ENCODE measurements at regions not wholly inside any gene's neighbourhood (a gene's known extent, or its start where the extent isn't known, plus 50 kb on each side); places are given as distances from the start of the nearest gene placed in this dataset.

- ATAC-seq (no peak), DNase-seq (no peak)
- intact Hi-C loops (cut with micrococcal nuclease), result no loop called here
These were observed 409.9 kb upstream of the ADAMTS16 start for GRCh38 chr5:4730279-4730678.

- ATAC-seq (no peak), DNase-seq (no peak)
- intact Hi-C loops (cut with micrococcal nuclease), result no loop called here
These were observed 405.8 kb upstream of the ADAMTS16 start for GRCh38 chr5:4734348-4734747.

GRCh38 chr5:4735261-4735660 lies 404.9 kb upstream of the ADAMTS16 start:
- DNase-seq (no peak), ATAC-seq (no peak)
- intact Hi-C loops (cut with micrococcal nuclease), result no loop called here

- ATAC-seq (no peak), DNase-seq (no peak)
- intact Hi-C loops (cut with micrococcal nuclease), result no loop called here
These were observed 402.3 kb upstream of the ADAMTS16 start for GRCh38 chr5:4737868-4738267.

DNA sequence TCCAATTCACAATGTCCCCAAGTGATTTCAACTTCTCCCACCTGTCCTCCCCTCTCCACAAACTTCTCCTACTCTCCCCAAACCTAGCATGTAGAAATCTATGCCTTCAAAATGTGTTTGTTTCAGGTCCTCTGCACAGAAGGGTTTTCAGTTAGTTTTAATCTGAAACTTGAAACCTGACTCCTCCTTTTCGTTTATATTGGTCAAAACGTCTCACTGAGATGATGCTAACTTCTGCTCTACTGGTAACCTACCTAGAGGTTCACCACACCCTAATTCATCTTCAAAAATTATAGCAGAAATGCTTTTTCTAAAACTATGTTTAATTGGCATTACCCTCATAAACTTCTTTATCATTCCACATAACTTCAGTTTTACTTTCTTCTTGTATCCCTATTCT lies 401.8 kb upstream of the ADAMTS16 start:
- intact Hi-C loops (cut with micrococcal nuclease), result no loop called here
- DNase-seq, result no peak
- no peak for ATAC-seq

- DNase-seq (no peak), ATAC-seq (no peak)
- intact Hi-C loops (cut with micrococcal nuclease), result no loop called here
These were observed 400.0 kb upstream of the ADAMTS16 start for GRCh38 chr5:4740156-4740555.

DNA sequence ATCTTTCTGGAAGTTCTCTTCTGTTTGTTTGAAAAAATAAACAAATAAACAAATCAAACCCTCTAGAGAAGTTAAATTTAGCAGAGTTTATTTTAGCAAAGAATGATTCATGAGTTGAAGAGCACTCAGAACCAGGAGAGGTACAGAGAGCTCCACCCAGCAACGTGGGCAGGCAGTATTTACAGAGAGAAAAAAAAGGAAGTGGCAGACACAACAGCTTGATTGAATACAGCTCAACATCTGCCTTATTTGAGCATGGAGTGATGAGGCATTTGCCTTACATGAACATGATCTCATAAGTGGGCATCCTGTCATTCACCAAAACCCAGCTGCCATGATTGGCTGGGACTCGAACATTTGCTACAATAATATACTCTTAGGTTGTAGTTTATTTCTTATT lies 381.6 kb upstream of the ADAMTS16 start:
- intact Hi-C loops (cut with micrococcal nuclease), result no loop called here
- DNase-seq, result no peak

DNA sequence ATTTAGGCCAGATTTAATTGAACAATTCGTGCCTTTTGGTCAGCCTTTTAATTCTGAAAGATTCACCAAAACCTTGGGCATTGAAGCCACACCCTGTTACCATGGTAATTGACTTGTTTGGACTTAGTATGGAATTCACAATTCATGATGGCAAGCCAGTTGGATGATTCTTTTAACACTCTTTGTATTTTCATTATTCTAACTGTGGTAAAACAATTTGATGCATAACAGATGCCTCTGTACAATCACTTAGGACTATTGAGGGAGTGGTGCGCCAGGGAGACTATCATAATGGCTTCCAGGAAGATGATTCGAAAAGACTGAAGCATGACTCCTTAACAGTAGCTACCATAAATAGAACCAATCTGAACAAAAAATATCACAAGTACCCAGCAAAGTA lies 381.1 kb upstream of the ADAMTS16 start:
- ATAC-seq, result no peak
- DNase-seq, result no peak
- intact Hi-C loops (cut with micrococcal nuclease), result no loop called here

More for the DNA sequence above, 381.6 kb upstream of the ADAMTS16 start:
- no peak for ATAC-seq

DNA sequence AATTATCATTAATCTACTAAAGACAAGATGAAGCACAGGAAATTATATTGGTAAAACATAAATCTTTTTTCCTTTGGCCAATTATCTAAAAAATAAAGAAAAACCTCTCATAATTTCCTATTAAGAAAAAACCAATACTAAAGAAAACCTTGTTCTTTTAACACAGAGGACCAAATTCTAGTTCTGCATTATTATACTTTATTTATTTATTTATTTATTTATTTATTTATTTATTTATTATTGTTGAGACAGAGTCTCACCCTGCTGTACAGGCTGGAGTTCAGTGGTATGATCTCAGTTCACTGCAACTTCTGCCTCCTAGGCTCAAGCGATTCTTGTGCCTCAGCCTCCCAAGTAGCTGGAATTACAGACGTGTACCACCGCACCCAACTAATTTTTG lies 377.8 kb upstream of the ADAMTS16 start:
- no peak for ATAC-seq
- no peak for DNase-seq
- intact Hi-C loops (cut with micrococcal nuclease), result no loop called here

DNA sequence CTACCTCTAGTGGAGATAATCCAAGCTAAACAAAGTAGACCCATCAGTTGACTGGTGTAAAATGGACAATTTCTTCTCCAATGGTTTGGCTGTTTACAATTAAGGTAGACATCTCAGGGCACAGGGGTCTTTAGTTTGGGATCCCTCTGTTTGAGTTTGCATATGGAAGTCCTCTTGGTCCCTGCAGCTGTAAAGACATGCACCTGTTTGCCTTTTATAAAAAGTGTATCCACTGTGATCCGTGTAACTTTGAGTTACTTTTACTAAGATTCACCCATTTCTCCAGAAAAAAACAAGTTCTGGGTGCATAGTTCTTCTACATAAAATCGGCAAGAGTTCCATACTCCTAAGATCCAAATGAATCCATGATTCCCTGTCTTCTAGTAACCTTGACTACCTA lies 374.7 kb upstream of the ADAMTS16 start:
- ATAC-seq, result no peak
- no peak for DNase-seq
- intact Hi-C loops (cut with micrococcal nuclease), result no loop called here

DNA sequence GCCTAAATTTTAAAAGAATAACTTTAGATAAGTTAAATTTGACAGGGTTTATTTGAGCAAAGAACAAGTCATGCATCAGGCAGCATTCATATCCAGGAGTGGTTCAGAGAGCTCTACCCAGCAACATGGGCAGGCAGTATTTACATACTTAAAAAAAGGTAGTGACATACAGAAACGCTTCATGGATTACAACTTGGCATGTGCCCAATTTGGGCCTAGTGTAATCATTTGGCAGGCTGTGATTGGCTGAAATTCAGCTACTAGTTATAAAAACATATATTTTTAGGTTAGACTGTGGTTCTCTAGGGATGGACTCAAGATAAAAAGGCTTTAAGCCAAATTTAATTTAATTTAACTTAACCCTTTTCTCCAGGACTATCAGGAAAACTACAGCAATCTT lies 374.0 kb upstream of the ADAMTS16 start:
- intact Hi-C loops (cut with micrococcal nuclease), result no loop called here
- DNase-seq (no peak), ATAC-seq (no peak)

GRCh38 chr5:4772591-4772990 lies 367.5 kb upstream of the ADAMTS16 start:
- DNase-seq (no peak), ATAC-seq (no peak)
- intact Hi-C loops (cut with micrococcal nuclease), result no loop called here

- DNase-seq, result no peak
- intact Hi-C loops (cut with micrococcal nuclease), result no loop called here
- no peak for ATAC-seq
These were observed 366.3 kb upstream of the ADAMTS16 start for GRCh38 chr5:4773827-4774317.

DNA sequence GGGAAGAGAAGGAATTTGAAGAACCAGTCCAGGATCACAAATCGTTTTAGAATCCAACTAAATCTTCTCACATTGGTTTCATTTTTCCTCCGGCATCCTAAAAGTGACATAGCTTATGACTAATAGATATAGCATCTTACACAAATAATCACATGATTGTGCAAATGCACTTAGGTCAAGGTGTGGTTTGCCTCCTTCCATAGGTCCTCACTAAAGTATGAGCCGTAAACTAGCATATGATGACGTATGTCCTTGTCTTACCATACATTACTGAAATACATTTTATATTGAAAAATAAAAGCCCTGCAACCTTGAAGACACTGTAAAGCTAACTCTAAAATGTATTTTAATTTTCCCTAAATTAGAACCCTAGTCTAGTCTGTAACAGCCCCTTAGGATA lies 362.7 kb upstream of the ADAMTS16 start:
- no peak for ATAC-seq
- intact Hi-C loops (cut with micrococcal nuclease), result no loop called here
- no peak for DNase-seq

- no peak for ATAC-seq
- DNase-seq, result no peak
- intact Hi-C loops (cut with micrococcal nuclease), result no loop called here
These were observed 359.5 kb upstream of the ADAMTS16 start for GRCh38 chr5:4780633-4781032.

- DNase-seq (no peak), ATAC-seq (no peak)
- intact Hi-C loops (cut with micrococcal nuclease), result no loop called here
These were observed 358.8 kb upstream of the ADAMTS16 start for GRCh38 chr5:4781299-4781698.

- ATAC-seq (no peak), DNase-seq (no peak)
- intact Hi-C loops (cut with micrococcal nuclease), result no loop called here
These were observed 354.2 kb upstream of the ADAMTS16 start for GRCh38 chr5:4785971-4786370.

GRCh38 chr5:4797445-4797844 lies 342.7 kb upstream of the ADAMTS16 start:
- no peak for DNase-seq
- intact Hi-C loops (cut with micrococcal nuclease), result no loop called here

GRCh38 chr5:4802044-4802443 lies 338.1 kb upstream of the ADAMTS16 start:
- DNase-seq, result no peak
- ATAC-seq, result no peak
- intact Hi-C loops (cut with micrococcal nuclease), result no loop called here

More at GRCh38 chr5:4797445-4797844, 342.7 kb upstream of the ADAMTS16 start:
- no peak for ATAC-seq

GRCh38 chr5:4804691-4805360 lies 335.3 kb upstream of the ADAMTS16 start:
- intact Hi-C loops (cut with micrococcal nuclease), result no loop called here
- no peak for DNase-seq
- no peak for ATAC-seq

DNA sequence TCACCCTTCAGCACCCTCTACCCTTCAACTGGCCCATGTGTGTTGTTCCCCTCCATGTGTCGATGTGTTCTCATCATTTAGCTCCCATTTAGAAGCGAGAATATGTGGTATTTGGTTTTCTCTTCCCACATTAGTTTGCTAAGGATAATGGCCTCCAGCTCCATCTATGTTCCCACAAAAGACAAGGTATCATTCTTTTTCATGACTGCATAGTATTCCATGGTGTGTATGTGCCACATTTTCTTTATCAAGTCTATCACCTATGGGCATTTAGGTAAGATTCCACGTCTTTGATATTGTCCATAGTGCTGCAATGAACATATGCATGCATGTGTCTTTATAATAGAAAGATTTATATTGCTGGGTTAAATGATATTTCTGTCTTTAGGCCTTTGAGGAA lies 325.1 kb upstream of the ADAMTS16 start:
- intact Hi-C loops (cut with micrococcal nuclease), result no loop called here
- ATAC-seq (no peak), DNase-seq (no peak)

DNA sequence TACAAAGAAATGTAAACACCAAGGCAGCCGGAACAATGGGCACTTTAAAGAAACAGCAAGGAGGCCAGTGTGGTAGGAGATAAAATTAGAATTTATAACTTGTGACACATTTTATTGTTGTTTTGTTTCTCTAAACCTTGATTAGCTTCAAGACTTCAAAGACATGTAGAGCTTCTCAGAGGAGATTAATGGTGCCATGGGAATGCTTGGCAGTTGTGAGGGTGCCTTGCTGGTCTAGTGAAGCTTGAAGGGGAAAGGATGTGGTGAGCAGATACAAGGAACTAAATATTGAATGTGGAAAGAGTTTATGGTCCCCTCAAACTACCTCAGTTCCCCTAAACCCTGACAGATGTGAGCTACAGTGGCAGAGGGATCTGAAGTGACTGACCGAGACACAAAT lies 322.4 kb upstream of the ADAMTS16 start:
- no peak for ATAC-seq

More for the DNA sequence above, 322.4 kb upstream of the ADAMTS16 start:
- DNase-seq, result no peak
- intact Hi-C loops (cut with micrococcal nuclease), result no loop called here
